GM18511 (cell line): ENCODE measurements at regions not wholly inside any gene's neighbourhood (a gene's known extent, or its start where the extent isn't known, plus 50 kb on each side); places are given as distances from the start of the nearest gene placed in this dataset.

Experiments used
- ATAC-seq: cut with Tn5 transposase; IDR thresholded peaks from one replicate; pipeline ENCODE4 v1.9.1; 2021; ENCODE audit warnings: mild to moderate bottlenecking, moderate library complexity; ENCODE audit not compliant: unreplicated experiment

GRCh38 chr9:38771593-38771992 is 51.7 kb upstream of the FAM240B start:
- no peak for ATAC-seq
